IMR-90 (cell line): ENCODE measurements at regions not wholly inside any gene's neighbourhood (a gene's known extent, or its start where the extent isn't known, plus 50 kb on each side); places are given as distances from the start of the nearest gene placed in this dataset.

Experiments used
- ATAC-seq: fragments of 200-7000 bp; cut with Tn5 transposase; 2 replicates; pipeline ENCODE4 v1.9.1; 2020; ENCODE audit warnings: low read depth, mild to moderate bottlenecking, moderate library complexity
- BruUV-seq: library from RNA; stranded (reverse); fragments of 400-500 nt; replicated peaks from 2 replicates; lab custom pipeline; 2021; lab: Mats Ljungman, UMichigan
- CTCF ChIA-PET: fragments of 300-600 bp; formaldehyde crosslinking; extraction: SDS; loops from one replicate; lab custom pipeline; 2021; ENCODE audit warnings: antibody characterized with exemption; lab: Yijun Ruan, JAX
- POLR2A ChIA-PET: fragments of 300-600 bp; sonication (Branson Sonifier 250); formaldehyde crosslinking; loops from one replicate; lab custom pipeline; 2022; ENCODE audit warnings: antibody characterized with exemption; ENCODE audit not compliant: unreplicated experiment; lab: Charles Lee
- DNase-seq: peaks from one replicate; pipeline ENCODE4 v3.0.0; 2013
- H2AFZ ChIP-seq: replicated peaks from 2 replicates; pipeline ENCODE3; 2013; ENCODE audit warnings: low read length, mild to moderate bottlenecking; ENCODE audit not compliant: poor library complexity
- H2AK5ac ChIP-seq: 2 replicates; pipeline ENCODE4 v1.6.1; 2013; ENCODE audit warnings: low read depth, low read length, inconsistent platforms
- H2AK9ac ChIP-seq: replicated peaks from 2 replicates; pipeline ENCODE3; 2013; ENCODE audit warnings: mild to moderate bottlenecking, low read depth, low read length, moderate library complexity; ENCODE audit not compliant: poor library complexity
- H2BK120ac ChIP-seq: 2 replicates; pipeline ENCODE4 v1.6.1; 2013; ENCODE audit warnings: low read depth, low read length, inconsistent platforms
- H2BK15ac ChIP-seq: 3 replicates; pipeline ENCODE4 v1.6.1; 2013; ENCODE audit warnings: low read depth, low read length, inconsistent platforms
- H2BK20ac ChIP-seq: 2 replicates; pipeline ENCODE4 v1.6.1; 2013; ENCODE audit warnings: low read depth, mild to moderate bottlenecking, inconsistent platforms, low read length, moderate library complexity
- H2BK5ac ChIP-seq: 2 replicates; pipeline ENCODE4 v1.6.1; 2013; ENCODE audit warnings: mild to moderate bottlenecking, low read depth, low read length, inconsistent platforms; ENCODE audit not compliant: poor library complexity, severe bottlenecking
- H3K14ac ChIP-seq: replicated peaks from 2 replicates; pipeline ENCODE4 v1.6.1; 2013; ENCODE audit warnings: low read depth, low read length, inconsistent platforms
- H3K18ac ChIP-seq: 2 replicates; pipeline ENCODE4 v1.6.1; 2013; ENCODE audit warnings: low read depth, low read length, control low read depth
- H3K23ac ChIP-seq: 2 replicates; pipeline ENCODE4 v1.6.1; 2013; ENCODE audit warnings: low read depth, low read length, inconsistent platforms
- H3K27ac ChIP-seq: 2 replicates; pipeline ENCODE4 v1.5.1; 2013; ENCODE audit warnings: mild to moderate bottlenecking, control low read depth, low read length; ENCODE audit not compliant: insufficient read depth
- H3K27me3 ChIP-seq: 2 replicates; pipeline ENCODE4 v1.6.1; 2013; ENCODE audit warnings: low read length; ENCODE audit not compliant: control insufficient read depth, insufficient read depth
- H3K36me3 ChIP-seq: 2 replicates; pipeline ENCODE4 v1.6.1; 2013; ENCODE audit warnings: low read length, mixed read lengths; ENCODE audit not compliant: control insufficient read depth, insufficient read depth
- H3K4ac ChIP-seq: 2 replicates; pipeline ENCODE4 v1.6.1; 2013; ENCODE audit warnings: low read depth, low read length, inconsistent platforms
- H3K4me1 ChIP-seq: 2 replicates; pipeline ENCODE4 v1.6.1; 2013; ENCODE audit warnings: low read length, mixed read lengths; ENCODE audit not compliant: control insufficient read depth, insufficient read depth
- H3K4me2 ChIP-seq: 2 replicates; pipeline ENCODE4 v1.6.1; 2013; ENCODE audit warnings: low read depth, mild to moderate bottlenecking, control low read depth, low read length, moderate library complexity
- H3K4me3 ChIP-seq: 2 replicates; pipeline ENCODE4 v1.5.1; 2013; ENCODE audit warnings: low read depth, mild to moderate bottlenecking, control low read depth, low read length, moderate library complexity; ENCODE audit not compliant: insufficient read depth
- H3K56ac ChIP-seq: 2 replicates; pipeline ENCODE4 v1.6.1; 2013; ENCODE audit warnings: low read length, inconsistent platforms; ENCODE audit not compliant: insufficient read depth; ENCODE audit errors: extremely low read depth
- H3K79me1 ChIP-seq, 2 experiments: 2 replicates each; pipeline ENCODE4 v1.6.1; 2013; ENCODE audit warnings: low read length in 2 of 2, inconsistent platforms in 1 of 2, low read depth in 1 of 2
- H3K9ac ChIP-seq: 2 replicates; pipeline ENCODE4 v1.6.1; 2013; ENCODE audit warnings: low read depth, low read length, control low read depth
- H3K9me1 ChIP-seq: 2 replicates; pipeline ENCODE4 v1.6.1; 2013; ENCODE audit warnings: low read length, inconsistent platforms; ENCODE audit not compliant: insufficient read depth
- H3K9me3 ChIP-seq: 2 replicates; pipeline ENCODE4 v1.6.1; 2013; ENCODE audit warnings: low read length; ENCODE audit not compliant: control insufficient read depth, insufficient read depth
- H4K20me1 ChIP-seq: 2 replicates; pipeline ENCODE4 v1.6.1; 2013; ENCODE audit warnings: low read length, inconsistent platforms; ENCODE audit not compliant: insufficient read depth
- H4K5ac ChIP-seq: 2 replicates; pipeline ENCODE4 v1.6.1; 2013; ENCODE audit warnings: mild to moderate bottlenecking, low read depth, low read length, control low read depth
- H4K8ac ChIP-seq, 2 experiments: 2 replicates each; pipeline ENCODE4 v1.6.1; 2013; ENCODE audit warnings: low read depth in 2 of 2, low read length in 2 of 2, control low read depth in 1 of 2, inconsistent platforms in 1 of 2
- H4K91ac ChIP-seq: 2 replicates; pipeline ENCODE4 v1.6.1; 2013; ENCODE audit warnings: low read depth, low read length, inconsistent platforms; ENCODE audit not compliant: insufficient read depth
- BHLHE40 ChIP-seq: fragments of 150-350 bp; IDR thresholded peaks from 2 replicates; pipeline ENCODE4 v1.6.1; 2016; ENCODE audit warnings: mild to moderate bottlenecking, low read depth, low read length
- CTCF ChIP-seq: conservative IDR thresholded peaks from 2 replicates; pipeline ENCODE4 v1.5.1; 2012; ENCODE audit warnings: mild to moderate bottlenecking, low read depth, low read length, improper control_type of control experiment
- ELK1 ChIP-seq: fragments of 150-350 bp; IDR thresholded peaks from 2 replicates; pipeline ENCODE4 v1.6.1; 2016; ENCODE audit warnings: low read depth, mild to moderate bottlenecking, low read length, moderate library complexity, borderline replicate concordance
- FOS ChIP-seq: fragments of 150-350 bp; IDR thresholded peaks from 2 replicates; pipeline ENCODE4 v1.6.1; 2016; ENCODE audit warnings: low read depth, low read length
- MAFK ChIP-seq: IDR thresholded peaks from 2 replicates; pipeline ENCODE4 v1.6.1; 2012; ENCODE audit warnings: low read depth, low read length, improper control_type of control experiment
- MAZ ChIP-seq: IDR thresholded peaks from 2 replicates; pipeline ENCODE4 v1.6.1; 2012; ENCODE audit warnings: low read depth, mild to moderate bottlenecking, low read length, improper control_type of control experiment, moderate library complexity, borderline replicate concordance
- RFX5 ChIP-seq: IDR thresholded peaks from 2 replicates; pipeline ENCODE4 v1.8.0; 2012; ENCODE audit warnings: low read depth, mild to moderate bottlenecking, low read length, moderate library complexity
- WGBS, 2 experiments: methylation state at CpG; one replicate each; pipeline versions ENCODE4 v1.1.5 to v1.1.7; 2013; ENCODE audit warnings: missing lambda C conversion rate in 2 of 2; ENCODE audit not compliant: insufficient read length in 1 of 2; ENCODE audit errors: extremely low coverage in 2 of 2; 5-methylcytosine and 5-hydroxymethylcytosine counted together
- dilution Hi-C: fragments of 300-500 bp; cut with HindIII; formaldehyde crosslinking; loops from one replicate; pipeline ENCODE4 v1.14.3; 2018; ENCODE audit warnings: low sequenced_read_pairs; ENCODE audit not compliant: unreplicated experiment
- in situ Hi-C: fragments of 300-500 bp; cut with MboI; formaldehyde crosslinking; loops from 3 replicates; pipeline ENCODE4 v1.14.3; 2019; ENCODE audit warnings: low sequenced_read_pairs, inconsistent platforms, mixed read lengths
- intact Hi-C: fragments of 100-400 bp; cut with micrococcal nuclease; formaldehyde crosslinking; loops from 2 replicates; pipeline ENCODE4 v1.10.0; 2022

- Histone ChIP-seq H2BK15ac (no peak overlapping the region), H3K9me1 (no peaks in the 10 kb centered on the region), H3K27me3 (no peaks in the 10 kb centered on the region), H2BK120ac (no peak overlapping the region), H3K4me2 (no peak overlapping the region), H4K5ac (no peak overlapping the region), H4K8ac (no peak overlapping the region), H3K18ac (no peak overlapping the region), H3K36me3 (no peaks in the 10 kb centered on the region), H2BK5ac (no peak overlapping the region), H3K27ac (no peak overlapping the region), H3K56ac (no peak overlapping the region), H3K9ac (no peak overlapping the region), H2AK5ac (no peak overlapping the region), H3K4me3 (no peak overlapping the region), H3K4ac (no peak overlapping the region), H3K23ac (no peak overlapping the region), H2AK9ac (no peak overlapping the region), H3K9me3 (peaks cover 20% of the 10 kb centered on the region), H2AFZ (no peak overlapping the region), H3K79me1 (no peaks in the 10 kb centered on the region), H2BK20ac (no peak overlapping the region), H4K91ac (no peak overlapping the region), H4K20me1 (no peaks in the 10 kb centered on the region), H3K4me1 (no peaks in the 10 kb centered on the region), H3K14ac (no peak overlapping the region)
- dilution Hi-C loops (no loop called here), intact Hi-C loops (no loop called here), in situ Hi-C loops (no loop called here)
- TF ChIP-seq FOS = no peak
- TF ChIP-seq RFX5 = no peak
- TF ChIP-seq ELK1 = no peak
- no peak for TF ChIP-seq MAZ
- no peak for TF ChIP-seq CTCF
- no peak for TF ChIP-seq BHLHE40
- TF ChIP-seq MAFK = no peak
- ATAC-seq (no peak), DNase-seq (no peak)
- no TSS peak for BruUV-seq
- ChIA-PET POLR2A (no interaction called here), CTCF (no interaction called here)
- whole genome bisulfite sequencing, 2 experiments = no CpG with 5 or more reads among the region's 4 CpGs
Measured at GRCh38 chr19:28456252-28456651, 756.7 kb downstream of the UQCRFS1 start.
